ENCODE measurements at regions not wholly inside any gene's neighbourhood (a gene's known extent, or its start where the extent isn't known, plus 50 kb on each side); places are given as distances from the start of the nearest gene placed in this dataset.

DNA sequence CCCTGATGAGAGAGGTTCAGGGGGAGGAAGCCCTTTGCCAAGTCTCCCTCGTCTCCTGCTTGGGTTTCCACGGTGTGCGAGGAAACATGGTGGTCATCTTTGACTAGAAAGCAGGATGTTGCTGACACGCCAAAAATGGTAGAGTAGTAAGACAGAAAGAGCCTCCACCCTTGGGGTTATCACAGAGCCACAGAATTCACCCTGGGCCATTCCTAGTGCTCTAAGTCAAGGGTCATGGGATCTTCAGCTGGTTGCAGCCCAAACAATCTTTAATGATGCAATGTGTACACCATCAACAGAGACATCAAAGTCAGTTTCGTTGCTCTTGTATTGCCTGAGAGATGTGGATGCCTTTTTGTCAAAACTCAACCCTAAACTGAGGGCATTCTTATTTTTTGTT lies 201.9 kb downstream of the LY86 start:
- Histone ChIP-seq H3K4me1 (ENCODE audit: insufficient read depth, low read length) (no peaks in the 10 kb centered on the region), H3K18ac (ENCODE audit: insufficient read length, low read depth, low read length) (no peak overlapping the region), H3K23me2 (ENCODE audit: insufficient read length, low read depth, low read length, poor library complexity, severe bottlenecking) (no peaks in the 10 kb centered on the region), H2AK5ac (ENCODE audit: insufficient read length, low read length) (no peak overlapping the region), H3K4me2 (ENCODE audit: insufficient read depth, insufficient read length, low read length) (no peak overlapping the region), H4K8ac (replicated peaks; ENCODE audit: insufficient read length, low read depth, low read length) (no peak overlapping the region), H2AFZ (ENCODE audit: low read length) (no peak overlapping the region), H4K5ac (ENCODE audit: insufficient read length, low read depth, low read length) (no peak overlapping the region), H4K91ac (ENCODE audit: insufficient read length, low read depth, low read length) (no peak overlapping the region), H3K4ac (ENCODE audit: low read depth, low read length) (no peak overlapping the region), H2BK120ac (ENCODE audit: low read depth, low read length, poor library complexity, severe bottlenecking) (no peak overlapping the region), H3K79me2 (ENCODE audit: insufficient read depth, low read length) (no peaks in the 10 kb centered on the region), H3K9ac (ENCODE audit: extremely low read depth, insufficient read length, low read length) (no peak overlapping the region), H2BK20ac (ENCODE audit: low read depth, low read length, poor library complexity, severe bottlenecking) (no peak overlapping the region), H3K23ac (ENCODE audit: insufficient read length, low read depth, low read length) (no peak overlapping the region), H3K27me3 (ENCODE audit: insufficient read depth, low read length) (no peaks in the 10 kb centered on the region), H2BK15ac (ENCODE audit: low read depth, low read length) (no peak overlapping the region), H3K79me1 (ENCODE audit: insufficient read depth, low read depth, low read length, poor library complexity, severe bottlenecking) (no peaks in the 10 kb centered on the region), H3K56ac (ENCODE audit: insufficient read length, low read depth, low read length) (no peak overlapping the region), H4K20me1 (ENCODE audit: control insufficient read depth, insufficient read depth, insufficient read length) (no peaks in the 10 kb centered on the region), H2BK12ac (ENCODE audit: insufficient read length, low read depth, low read length) (no peak overlapping the region), H3K27ac (ENCODE audit: insufficient read length, low read depth, low read length) (no peak overlapping the region), H3T11ph (ENCODE audit: low read length) (no peak overlapping the region), H3K9me3 (ENCODE audit: control insufficient read depth, low read depth, low read length) (no peaks in the 10 kb centered on the region), H2BK5ac (ENCODE audit: insufficient read length, low read length) (no peak overlapping the region), H3K14ac (ENCODE audit: insufficient read depth, low read length) (no peak overlapping the region)
- Mint-ChIP-seq H3K4me3 (no peak overlapping the region), H3K9me3 (no peaks in the 10 kb centered on the region), H3K4me1 (peaks cover 0 to 9% of the 10 kb centered on the region in 2 experiments; a peak in 3 of 4 replicates), H3K27ac (no peak overlapping the region), H3K27me3 (ENCODE audit: low read depth) (peaks cover 3% of the 10 kb centered on the region; the same call in 1 of the 2 replicates), H3K36me3 (ENCODE audit: insufficient read depth in 1 of 3, low read depth in 3 of 3) (no peaks in the 10 kb centered on the region)
- WGBS (ENCODE audit: extremely low coverage, insufficient read length, low lambda C conversion rate): no CpG with 5 or more reads among the region's 5 CpGs
- no peak for DNase-seq
- TF ChIP-seq, protein P1, sequence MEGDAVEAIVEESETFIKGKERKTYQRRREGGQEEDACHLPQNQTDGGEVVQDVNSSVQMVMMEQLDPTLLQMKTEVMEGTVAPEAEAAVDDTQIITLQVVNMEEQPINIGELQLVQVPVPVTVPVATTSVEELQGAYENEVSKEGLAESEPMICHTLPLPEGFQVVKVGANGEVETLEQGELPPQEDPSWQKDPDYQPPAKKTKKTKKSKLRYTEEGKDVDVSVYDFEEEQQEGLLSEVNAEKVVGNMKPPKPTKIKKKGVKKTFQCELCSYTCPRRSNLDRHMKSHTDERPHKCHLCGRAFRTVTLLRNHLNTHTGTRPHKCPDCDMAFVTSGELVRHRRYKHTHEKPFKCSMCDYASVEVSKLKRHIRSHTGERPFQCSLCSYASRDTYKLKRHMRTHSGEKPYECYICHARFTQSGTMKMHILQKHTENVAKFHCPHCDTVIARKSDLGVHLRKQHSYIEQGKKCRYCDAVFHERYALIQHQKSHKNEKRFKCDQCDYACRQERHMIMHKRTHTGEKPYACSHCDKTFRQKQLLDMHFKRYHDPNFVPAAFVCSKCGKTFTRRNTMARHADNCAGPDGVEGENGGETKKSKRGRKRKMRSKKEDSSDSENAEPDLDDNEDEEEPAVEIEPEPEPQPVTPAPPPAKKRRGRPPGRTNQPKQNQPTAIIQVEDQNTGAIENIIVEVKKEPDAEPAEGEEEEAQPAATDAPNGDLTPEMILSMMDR (conservative IDR thresholded peaks at IDR 0.05): no peak
